ENCODE measurements at regions not wholly inside any gene's neighbourhood (a gene's known extent, or its start where the extent isn't known, plus 50 kb on each side); places are given as distances from the start of the nearest gene placed in this dataset.

DNA sequence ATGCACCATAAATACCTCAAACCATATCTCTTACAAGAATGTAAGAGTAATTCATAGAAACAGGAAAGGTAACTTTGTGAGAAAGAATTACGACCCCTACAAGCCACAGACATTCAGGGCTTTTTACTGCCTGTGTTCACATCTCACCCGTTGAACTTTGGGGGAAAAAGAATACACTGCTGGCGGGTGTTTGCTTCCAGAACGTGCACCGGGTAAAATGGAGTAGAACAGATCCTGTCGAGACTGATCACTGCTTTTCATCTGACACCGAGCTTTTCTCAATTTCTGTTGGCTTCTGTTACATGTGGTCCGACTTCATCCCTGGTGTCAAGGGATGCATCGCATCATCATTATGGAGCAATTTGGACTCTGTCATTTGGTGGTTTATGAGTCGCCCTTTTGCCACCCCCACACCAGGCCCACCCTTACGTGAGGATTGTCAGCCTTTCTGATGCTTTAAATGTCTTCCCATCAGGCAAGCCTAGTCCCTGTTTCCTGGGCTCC lies 219.2 kb upstream of the ZFP64 start:
- Histone ChIP-seq H3K9ac (ENCODE audit: low read depth in 1 of 2, low read length in 2 of 2) (no peak overlapping the region), H3K36me3 (ENCODE audit: control insufficient read depth in 4 of 4, insufficient read depth in 3 of 4, low read depth in 1 of 4, low read length in 3 of 4) (no peaks in the 10 kb centered on the region), H3K27ac (ENCODE audit: low read depth in 1 of 2, low read length in 2 of 2) (no peak overlapping the region), H3K4me3 (ENCODE audit: low read depth in 1 of 3, low read length in 3 of 3) (no peak overlapping the region), H3K4me1 (ENCODE audit: control insufficient read depth in 4 of 4, insufficient read depth in 4 of 4, low read length in 3 of 4) (no peaks in the 10 kb centered on the region), H3K27me3 (ENCODE audit: control insufficient read depth in 4 of 4, insufficient read depth in 4 of 4, low read length in 3 of 4) (no peaks in the 10 kb centered on the region), H3K9me3 (ENCODE audit: control insufficient read depth in 4 of 4, low read length in 3 of 4) (no peaks in the 10 kb centered on the region)
- DNase-seq (ENCODE audit: low spot score), result no peak
- WGBS, result 76% methylated on average over 11 of the region's 11 CpGs
- TF ChIP-seq RXRA (IDR thresholded peaks at IDR 0.05), result no peak
- TF ChIP-seq, protein P1, sequence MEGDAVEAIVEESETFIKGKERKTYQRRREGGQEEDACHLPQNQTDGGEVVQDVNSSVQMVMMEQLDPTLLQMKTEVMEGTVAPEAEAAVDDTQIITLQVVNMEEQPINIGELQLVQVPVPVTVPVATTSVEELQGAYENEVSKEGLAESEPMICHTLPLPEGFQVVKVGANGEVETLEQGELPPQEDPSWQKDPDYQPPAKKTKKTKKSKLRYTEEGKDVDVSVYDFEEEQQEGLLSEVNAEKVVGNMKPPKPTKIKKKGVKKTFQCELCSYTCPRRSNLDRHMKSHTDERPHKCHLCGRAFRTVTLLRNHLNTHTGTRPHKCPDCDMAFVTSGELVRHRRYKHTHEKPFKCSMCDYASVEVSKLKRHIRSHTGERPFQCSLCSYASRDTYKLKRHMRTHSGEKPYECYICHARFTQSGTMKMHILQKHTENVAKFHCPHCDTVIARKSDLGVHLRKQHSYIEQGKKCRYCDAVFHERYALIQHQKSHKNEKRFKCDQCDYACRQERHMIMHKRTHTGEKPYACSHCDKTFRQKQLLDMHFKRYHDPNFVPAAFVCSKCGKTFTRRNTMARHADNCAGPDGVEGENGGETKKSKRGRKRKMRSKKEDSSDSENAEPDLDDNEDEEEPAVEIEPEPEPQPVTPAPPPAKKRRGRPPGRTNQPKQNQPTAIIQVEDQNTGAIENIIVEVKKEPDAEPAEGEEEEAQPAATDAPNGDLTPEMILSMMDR (IDR thresholded peaks at IDR 0.05; ENCODE audit: low read depth, low read length, missing input control), result no peak
- TF ChIP-seq, protein P2, sequence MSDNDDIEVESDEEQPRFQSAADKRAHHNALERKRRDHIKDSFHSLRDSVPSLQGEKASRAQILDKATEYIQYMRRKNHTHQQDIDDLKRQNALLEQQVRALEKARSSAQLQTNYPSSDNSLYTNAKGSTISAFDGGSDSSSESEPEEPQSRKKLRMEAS (IDR thresholded peaks at IDR 0.05), result no peak
- TF ChIP-seq, protein P3, sequence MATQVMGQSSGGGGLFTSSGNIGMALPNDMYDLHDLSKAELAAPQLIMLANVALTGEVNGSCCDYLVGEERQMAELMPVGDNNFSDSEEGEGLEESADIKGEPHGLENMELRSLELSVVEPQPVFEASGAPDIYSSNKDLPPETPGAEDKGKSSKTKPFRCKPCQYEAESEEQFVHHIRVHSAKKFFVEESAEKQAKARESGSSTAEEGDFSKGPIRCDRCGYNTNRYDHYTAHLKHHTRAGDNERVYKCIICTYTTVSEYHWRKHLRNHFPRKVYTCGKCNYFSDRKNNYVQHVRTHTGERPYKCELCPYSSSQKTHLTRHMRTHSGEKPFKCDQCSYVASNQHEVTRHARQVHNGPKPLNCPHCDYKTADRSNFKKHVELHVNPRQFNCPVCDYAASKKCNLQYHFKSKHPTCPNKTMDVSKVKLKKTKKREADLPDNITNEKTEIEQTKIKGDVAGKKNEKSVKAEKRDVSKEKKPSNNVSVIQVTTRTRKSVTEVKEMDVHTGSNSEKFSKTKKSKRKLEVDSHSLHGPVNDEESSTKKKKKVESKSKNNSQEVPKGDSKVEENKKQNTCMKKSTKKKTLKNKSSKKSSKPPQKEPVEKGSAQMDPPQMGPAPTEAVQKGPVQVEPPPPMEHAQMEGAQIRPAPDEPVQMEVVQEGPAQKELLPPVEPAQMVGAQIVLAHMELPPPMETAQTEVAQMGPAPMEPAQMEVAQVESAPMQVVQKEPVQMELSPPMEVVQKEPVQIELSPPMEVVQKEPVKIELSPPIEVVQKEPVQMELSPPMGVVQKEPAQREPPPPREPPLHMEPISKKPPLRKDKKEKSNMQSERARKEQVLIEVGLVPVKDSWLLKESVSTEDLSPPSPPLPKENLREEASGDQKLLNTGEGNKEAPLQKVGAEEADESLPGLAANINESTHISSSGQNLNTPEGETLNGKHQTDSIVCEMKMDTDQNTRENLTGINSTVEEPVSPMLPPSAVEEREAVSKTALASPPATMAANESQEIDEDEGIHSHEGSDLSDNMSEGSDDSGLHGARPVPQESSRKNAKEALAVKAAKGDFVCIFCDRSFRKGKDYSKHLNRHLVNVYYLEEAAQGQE (IDR thresholded peaks at IDR 0.05), result no peak
- TF ChIP-seq, protein P4, sequence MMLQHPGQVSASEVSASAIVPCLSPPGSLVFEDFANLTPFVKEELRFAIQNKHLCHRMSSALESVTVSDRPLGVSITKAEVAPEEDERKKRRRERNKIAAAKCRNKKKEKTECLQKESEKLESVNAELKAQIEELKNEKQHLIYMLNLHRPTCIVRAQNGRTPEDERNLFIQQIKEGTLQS (IDR thresholded peaks at IDR 0.05), result no peak
- no peak for TF ChIP-seq YY1 (IDR thresholded peaks at IDR 0.05)

DNA sequence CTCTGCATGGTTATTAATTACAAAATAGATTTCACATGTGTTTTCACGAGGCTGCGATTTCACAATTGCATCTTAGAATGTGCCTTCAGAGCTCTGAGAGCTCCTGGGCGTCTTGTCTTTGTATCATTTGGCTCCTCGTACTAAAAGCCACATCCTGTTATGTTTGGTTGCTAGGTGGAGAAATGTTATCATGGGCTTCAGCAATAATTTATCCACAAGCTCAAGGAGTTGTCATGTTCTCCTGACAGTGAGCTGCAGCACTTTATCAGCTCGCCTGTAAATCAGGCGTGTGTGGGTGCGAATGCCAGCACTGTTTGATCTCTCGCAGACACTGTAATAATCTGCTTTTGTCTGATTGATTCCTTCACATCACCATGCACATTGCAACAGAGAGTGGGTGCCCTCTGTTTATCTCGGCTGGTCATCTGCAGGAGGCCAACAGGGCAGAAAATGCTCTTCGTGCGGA lies 218.6 kb upstream of the ZFP64 start:
- WGBS, result 66% methylated on average over 11 of the region's 11 CpGs
- no peak overlapping the region for H3K27ac ChIP-seq (ENCODE audit: low read depth in 1 of 2, low read length in 2 of 2)
- no peak for DNase-seq (ENCODE audit: low spot score)

More for the DNA sequence above, 218.6 kb upstream of the ZFP64 start:
- TF ChIP-seq YY1 (IDR thresholded peaks at IDR 0.05) (no peak), TAF1 (conservative IDR thresholded peaks at IDR 0.05) (no peak), JUND (IDR thresholded peaks at IDR 0.05) (no peak), RXRA (IDR thresholded peaks at IDR 0.05) (no peak), FOXA2 (IDR thresholded peaks at IDR 0.05) (no peak), EGR1 (IDR thresholded peaks at IDR 0.05; ENCODE audit: low read depth in 2 of 2) (no peak), SP1 (IDR thresholded peaks at IDR 0.05) (no peak), FOXA1 (IDR thresholded peaks at IDR 0.05) (no peak), GABPA (IDR thresholded peaks at IDR 0.05 in 1 of 2, conservative IDR thresholded peaks at IDR 0.05 in 1 of 2) (no peak)
- TF ChIP-seq, protein P5, sequence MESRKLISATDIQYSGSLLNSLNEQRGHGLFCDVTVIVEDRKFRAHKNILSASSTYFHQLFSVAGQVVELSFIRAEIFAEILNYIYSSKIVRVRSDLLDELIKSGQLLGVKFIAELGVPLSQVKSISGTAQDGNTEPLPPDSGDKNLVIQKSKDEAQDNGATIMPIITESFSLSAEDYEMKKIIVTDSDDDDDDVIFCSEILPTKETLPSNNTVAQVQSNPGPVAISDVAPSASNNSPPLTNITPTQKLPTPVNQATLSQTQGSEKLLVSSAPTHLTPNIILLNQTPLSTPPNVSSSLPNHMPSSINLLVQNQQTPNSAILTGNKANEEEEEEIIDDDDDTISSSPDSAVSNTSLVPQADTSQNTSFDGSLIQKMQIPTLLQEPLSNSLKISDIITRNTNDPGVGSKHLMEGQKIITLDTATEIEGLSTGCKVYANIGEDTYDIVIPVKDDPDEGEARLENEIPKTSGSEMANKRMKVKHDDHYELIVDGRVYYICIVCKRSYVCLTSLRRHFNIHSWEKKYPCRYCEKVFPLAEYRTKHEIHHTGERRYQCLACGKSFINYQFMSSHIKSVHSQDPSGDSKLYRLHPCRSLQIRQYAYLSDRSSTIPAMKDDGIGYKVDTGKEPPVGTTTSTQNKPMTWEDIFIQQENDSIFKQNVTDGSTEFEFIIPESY (IDR thresholded peaks at IDR 0.05), result no peak
- TF ChIP-seq, protein P4 (IDR thresholded peaks at IDR 0.05), result no peak
- TF ChIP-seq, protein P1 (IDR thresholded peaks at IDR 0.05; ENCODE audit: low read depth, low read length, missing input control), result no peak
- TF ChIP-seq, protein P2 (IDR thresholded peaks at IDR 0.05), result no peak
- TF ChIP-seq, protein P3 (IDR thresholded peaks at IDR 0.05), result no peak
- H3K9ac ChIP-seq (ENCODE audit: low read depth in 1 of 2, low read length in 2 of 2), result no peak overlapping the region
- no peak overlapping the region for H3K4me3 ChIP-seq (ENCODE audit: low read depth in 1 of 3, low read length in 3 of 3)
- no peaks in the 10 kb centered on the region for H3K27me3 ChIP-seq (ENCODE audit: control insufficient read depth in 4 of 4, insufficient read depth in 4 of 4, low read length in 3 of 4)
- no peaks in the 10 kb centered on the region for H3K9me3 ChIP-seq (ENCODE audit: control insufficient read depth in 4 of 4, low read length in 3 of 4)
- no peaks in the 10 kb centered on the region for H3K4me1 ChIP-seq (ENCODE audit: control insufficient read depth in 4 of 4, insufficient read depth in 4 of 4, low read length in 3 of 4)
- H3K36me3 ChIP-seq (ENCODE audit: control insufficient read depth in 4 of 4, insufficient read depth in 3 of 4, low read depth in 1 of 4, low read length in 3 of 4), result no peaks in the 10 kb centered on the region
